ENCODE measurements at regions not wholly inside any gene's neighbourhood (a gene's known extent, or its start where the extent isn't known, plus 50 kb on each side); places are given as distances from the start of the nearest gene placed in this dataset.
"Not testable (repeated sequence)": the region's sequence is repeated elsewhere in the genome, so short reads cannot be mapped to it uniquely, and the experiment has no call there.

DNA sequence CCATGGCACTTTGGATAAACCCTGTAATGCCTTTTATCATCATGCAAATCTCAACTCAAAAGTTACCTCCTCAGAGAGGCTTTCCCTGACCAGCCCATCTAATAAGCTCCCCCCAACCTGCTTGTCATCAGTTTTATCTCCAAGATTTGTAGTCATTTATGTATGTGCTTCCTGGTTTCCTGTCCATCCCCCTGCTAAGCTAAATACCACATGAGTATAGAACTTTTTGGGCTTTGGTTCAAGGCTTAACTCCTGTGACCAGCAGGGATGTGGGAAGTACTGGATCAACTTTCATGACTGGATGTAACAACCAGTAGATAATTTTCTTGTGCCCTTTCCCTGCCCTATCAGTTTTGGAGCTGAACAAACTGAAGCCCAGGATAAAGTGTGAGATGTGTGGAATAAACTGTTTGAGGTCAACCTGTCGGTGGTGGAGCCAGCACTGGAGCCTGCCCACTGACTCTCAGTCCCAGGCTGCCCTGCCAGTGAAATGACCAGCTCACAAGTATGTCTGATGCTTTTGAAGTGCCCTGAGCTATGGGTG lies 148.6 kb downstream of the CYP26A1 start:
- DNase-seq = no peak

DNA sequence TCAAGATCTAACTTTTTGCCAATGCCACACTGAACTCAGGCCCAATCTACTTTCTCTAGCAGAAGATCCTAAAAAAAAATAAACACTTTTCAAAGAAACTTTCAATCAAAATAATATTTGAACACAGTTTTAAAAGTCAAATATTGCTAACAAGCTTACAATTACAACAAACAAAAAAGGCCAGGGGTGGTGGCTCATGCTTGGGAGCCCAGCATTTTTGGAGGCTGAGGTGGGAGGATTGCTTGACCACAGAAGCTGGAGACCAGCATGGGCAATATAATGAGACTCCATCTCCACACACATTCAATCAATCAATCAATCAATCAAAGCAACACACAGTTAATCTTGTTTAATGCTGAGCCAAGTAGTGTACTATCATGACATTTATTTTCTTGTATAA lies 149.2 kb downstream of the CYP26A1 start:
- no peak for DNase-seq

DNA sequence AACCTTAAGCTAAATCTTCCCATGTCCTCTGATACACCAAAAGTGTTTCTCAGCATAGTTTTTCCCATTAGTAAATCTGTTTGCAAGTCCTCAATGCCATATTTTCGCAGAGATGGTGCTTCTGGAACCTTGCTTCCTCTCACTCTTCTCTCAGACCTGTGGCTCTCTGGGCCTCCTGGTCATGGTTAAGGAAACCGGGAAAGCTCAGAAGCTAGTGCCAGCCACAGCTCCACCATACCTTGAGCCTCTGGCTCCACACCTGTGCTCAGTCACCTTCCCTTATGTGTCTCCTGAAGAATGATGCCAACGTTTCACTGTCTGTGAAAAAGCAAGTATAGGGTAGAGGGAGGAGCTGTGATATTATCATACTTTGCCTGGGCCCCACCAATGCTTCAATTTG lies 149.6 kb downstream of the CYP26A1 start:
- DNase-seq = no peak

DNA sequence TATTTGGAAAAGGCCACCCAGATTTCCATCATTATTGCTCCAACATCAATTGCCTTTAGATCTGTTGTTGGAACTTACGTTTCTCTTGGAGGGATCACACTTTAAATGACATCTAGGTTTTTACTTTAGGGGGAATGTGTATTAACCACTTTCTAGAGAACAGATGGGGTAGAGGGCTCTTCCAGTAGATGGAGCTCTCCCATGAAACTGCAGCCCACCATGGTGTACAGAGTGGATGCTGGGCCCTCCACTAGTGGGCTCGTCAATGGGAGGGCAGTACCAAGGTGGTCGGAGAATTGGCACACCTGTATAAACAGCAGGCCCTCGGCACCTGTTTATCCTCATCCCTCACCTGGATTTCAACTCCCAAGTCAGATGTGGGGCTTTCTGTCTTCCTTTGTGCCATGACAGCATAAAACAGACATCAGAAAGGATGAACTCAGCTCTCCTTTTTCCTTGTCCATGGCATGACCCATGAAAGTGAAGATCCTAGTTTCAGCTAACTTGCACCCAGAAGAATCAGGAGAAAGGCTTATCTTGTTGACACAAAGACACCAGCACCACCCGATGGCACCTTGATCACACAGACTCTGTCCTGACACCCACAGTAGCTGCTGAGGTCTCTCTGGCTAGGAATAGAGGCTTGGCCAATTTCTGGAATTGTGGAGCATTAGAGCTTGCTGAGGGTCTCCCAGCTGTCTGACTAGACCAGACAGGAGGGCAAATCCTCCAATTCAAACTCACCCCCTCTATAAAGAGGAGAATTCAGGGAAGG lies 150.5 kb downstream of the CYP26A1 start:
- no peak for DNase-seq

DNA sequence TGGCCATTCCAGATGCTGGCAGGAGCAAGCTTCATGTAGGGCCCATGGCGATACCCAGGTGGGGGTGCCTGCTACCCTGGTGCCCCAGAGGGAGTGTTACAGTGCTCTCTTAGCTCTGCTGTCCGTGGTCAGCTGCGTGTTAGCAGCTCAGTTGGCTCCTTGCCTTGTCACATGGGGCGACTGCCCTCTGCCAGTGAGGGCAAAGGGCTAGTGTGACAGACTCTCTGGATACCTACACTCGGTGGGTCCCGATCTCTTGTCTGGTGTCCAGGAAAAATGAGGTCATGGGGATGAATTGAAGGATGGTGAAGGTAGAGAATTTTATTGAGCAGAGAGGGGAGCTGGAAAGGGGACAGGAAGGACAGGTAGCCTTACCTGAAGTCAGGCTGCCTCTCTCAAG lies 152.2 kb downstream of the CYP26A1 start:
- no peak for DNase-seq

DNA sequence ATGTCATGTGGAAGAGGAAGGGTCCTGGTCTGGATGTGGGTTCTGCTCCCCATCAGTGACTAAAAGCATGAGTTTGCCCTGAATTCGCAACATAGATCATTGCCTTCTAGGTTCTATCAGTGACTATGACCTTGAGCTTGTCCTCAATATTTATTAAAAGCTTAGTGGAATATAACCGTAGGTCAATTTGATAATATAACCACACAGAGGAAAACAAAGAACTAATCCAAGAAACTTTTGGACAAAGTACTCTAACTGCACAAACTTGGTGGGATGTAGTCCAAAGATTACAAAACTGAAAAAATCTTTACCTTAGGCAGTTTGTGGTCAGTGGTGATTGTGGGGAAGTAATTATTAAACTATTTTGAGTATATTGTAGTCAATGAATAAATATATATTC lies 152.9 kb downstream of the CYP26A1 start:
- DNase-seq = no peak

DNA sequence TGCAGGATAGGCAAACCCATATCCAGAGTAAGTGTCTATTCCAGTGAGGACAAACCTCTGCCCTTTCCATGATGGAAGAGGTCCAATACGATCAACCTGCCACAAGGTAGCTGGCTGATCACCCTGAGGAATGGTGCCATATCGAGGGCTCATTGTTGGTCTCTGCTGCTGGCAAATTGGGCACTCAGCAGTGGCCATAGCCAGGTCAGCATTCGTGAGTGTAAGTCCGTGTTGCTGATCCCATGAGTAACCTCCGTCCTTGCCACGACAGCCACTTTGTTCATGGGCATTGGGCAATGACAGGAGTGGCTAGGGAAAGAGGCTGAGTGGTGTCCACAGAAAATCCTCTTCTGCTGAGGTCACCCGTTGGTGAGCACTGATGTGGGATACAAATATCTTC lies 156.9 kb downstream of the CYP26A1 start:
- DNase-seq = not testable (repeated sequence)

DNA sequence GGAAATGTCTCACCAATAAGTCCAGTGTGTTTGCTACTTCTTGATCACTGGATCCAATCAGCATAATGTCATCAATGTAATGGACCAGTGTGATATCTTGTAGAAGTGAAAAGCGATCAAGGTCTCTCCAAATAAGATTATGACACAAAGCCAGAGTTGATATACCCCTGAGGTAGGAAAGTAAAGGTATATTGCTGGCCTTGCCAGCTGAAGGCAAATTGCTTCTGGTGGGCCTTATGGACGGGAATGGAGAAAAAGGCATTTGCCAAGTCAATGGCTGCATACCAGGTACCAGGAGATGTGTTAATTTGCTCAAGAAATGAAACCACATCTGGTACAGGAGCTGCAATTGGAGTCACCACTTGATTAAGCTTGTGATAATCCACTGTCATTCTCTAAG lies 158.5 kb downstream of the CYP26A1 start:
- DNase-seq = not testable (repeated sequence)

DNA sequence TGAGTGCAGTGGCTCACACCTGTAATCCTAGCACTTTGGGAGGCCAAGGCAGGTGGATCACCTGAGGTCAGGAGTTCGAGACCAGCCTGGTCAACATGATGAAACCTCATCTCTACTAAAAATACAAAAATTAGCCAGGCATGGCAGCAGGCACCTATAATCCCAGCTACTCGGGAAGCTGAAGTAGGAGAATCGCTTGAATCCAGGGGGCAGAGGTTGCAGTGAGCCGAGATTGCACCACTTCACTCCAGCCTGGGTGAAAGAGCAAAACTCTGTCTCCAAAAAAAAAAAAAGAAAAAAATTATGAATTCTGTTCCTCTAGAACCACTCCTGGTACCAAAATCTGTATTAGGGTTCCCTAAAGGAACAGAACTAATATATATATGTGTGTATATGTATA lies 161.2 kb downstream of the CYP26A1 start:
- not testable (repeated sequence) for DNase-seq

DNA sequence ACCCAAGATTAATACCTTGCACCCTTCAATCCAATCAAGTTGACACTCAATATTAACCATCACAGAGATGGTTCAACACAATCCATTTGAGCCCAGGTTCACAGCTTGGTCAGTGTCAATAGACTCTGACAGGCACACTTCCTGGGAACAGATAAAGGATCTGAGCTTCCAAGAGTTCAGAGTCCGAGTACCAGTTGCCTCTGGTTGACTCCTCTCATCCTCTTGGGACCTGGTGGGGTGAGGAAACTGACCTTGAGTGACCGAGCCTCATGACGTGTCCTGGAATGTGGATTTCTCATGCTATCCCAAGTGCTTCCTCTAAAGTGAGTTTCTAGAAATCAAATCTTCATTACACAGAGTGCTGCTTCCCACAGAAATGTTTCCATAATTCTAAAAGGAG lies 162.0 kb downstream of the CYP26A1 start:
- DNase-seq = no peak

DNA sequence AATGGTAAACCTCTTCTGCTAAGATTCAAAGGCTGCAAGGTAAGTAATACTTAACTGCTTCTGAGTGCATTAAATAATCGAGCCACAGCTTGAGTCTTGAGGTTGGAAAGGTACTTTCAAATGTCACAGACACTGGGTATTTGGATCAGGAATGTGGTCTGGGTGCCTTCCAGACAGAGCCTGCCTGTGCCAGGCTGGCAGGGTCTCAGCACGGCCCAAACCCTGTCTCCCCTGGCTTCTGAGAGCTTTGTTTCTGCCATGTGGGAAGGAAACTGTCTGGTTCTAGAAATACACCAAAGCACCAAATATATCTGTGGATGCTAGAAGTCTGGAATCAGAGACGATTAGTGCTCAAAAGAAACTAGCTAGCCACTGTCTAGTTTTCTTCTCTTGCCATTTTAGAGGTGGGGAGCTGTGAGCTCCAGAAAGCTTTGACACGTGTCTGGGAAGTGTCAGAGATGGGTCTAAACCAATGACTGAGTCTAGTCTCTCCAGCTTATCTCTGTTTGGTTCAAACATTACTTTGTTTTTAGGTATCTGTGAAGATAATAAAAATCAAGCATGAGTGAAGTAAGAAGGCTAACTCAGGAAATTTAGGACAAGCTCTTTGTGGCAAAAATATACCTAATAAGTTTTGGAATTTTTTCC lies 162.8 kb downstream of the CYP26A1 start:
- no peak for DNase-seq

DNA sequence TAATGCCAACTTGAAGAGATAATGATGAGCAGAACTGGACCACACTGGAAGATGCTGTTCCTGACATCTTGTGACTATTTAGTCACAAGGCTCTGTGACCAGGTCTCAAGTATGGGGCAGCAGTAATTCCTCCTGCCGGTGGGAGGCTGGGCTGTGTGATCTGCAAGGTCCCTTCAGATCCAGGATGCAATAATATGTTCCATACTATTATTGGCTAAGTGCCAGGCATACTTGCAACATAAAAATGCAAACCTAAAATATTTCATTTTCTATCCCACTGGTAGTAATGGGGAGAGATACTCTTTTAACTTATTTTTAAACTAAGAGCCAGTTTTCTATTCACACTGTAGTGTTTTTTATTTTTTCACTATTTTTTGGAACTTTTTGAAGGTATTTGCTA lies 171.5 kb downstream of the CYP26A1 start:
- no peak for DNase-seq

DNA sequence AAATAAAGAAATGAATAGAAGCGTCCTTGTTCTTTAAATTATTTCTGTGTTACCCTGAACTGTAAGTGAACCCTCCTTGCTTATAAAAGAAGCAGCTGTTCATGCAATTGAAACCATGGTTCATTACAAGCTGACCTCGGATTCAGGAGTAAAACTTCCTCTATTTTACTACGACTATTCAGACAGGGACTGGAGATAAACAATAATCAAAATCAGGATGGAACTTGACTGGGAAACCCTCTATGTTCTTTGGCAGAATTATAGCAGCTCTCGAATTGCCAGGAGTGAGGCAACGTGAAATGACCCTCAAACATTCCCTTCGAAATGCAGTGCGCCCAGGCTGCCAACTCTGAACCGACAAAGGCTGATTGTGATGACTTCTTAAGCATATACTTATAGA lies 172.1 kb downstream of the CYP26A1 start:
- no peak for DNase-seq

DNA sequence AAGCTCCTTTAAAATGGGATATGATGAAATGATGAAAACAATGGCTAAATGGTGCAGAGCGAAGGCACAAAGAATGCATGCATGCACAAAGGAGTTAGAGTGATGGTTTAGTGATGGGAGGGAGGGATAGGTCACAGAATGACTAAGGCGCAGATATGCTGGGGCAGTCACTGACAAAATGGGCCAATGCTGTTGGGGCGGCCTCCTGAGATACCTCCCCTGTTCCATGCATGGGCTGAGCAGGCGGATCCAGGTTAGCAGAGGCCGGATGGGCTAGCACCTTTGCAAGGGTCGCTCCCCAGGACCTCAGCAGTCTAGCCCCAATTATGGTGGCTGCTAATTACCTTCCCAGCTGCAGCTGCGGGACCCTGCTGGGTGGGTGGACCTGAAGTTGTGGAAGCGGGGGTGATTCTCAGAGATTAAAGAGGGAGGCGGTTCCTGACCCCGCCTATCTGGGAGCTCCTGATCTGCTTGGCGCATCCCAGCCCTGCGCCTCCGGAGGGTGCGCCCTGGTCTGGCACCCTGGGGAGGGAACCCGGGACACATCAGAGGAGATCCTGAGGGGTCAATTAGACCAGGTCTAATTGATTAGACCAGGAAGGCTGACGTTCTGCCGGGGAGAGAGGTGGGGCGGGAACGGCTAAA lies 175.0 kb downstream of the CYP26A1 start:
- no peak for DNase-seq

DNA sequence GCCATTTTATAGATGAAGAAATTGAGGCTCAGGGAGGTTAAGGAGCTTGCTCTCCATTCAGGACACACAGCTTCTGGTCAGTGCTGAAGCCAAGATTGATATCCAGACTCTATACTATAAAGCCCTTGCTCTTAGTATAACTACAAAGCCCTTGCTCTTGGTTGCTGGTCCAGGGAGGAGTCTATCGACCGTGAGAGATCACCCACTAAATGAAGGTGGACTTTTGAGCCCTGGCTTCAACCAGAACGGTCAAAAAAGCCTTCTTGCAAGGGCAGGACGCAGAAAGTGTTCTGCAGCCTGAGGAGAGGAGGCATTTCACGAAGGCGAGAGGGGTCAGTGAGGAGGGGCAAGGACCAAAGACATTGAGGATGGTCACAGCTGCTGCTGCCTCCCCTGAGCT lies 176.3 kb downstream of the CYP26A1 start:
- DNase-seq = no peak

DNA sequence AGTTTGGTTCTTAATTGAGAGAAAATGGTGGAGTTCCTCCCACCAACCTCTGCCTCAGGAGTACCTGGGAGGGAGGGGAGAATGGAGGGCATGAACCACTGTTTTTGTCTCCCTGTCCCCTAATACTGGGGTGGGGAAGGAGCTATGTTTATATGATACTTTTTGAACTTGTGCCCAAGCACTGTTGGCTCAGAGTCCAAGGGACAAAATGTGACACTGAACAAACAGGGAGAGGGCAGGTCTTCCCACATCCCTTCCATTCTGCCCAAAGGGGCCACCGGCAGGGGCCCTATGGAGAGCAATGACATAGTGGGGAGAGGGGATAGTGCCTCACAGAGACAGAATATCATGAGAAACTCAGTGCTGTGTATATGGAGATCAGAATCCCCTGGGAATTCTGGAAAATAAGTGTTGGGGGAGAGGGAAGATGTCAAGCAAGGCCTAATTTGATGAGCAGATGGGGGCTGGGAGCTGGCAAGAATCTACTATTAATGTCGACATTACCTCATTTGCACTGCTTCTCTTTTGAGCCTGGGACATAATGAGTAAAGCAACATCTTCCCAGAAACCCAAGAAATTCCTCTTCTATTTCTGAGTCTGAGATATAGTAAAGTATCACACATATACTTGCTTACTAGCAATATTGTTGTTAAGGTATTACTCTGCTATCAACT lies 180.6 kb downstream of the CYP26A1 start:
- no peak for DNase-seq

DNA sequence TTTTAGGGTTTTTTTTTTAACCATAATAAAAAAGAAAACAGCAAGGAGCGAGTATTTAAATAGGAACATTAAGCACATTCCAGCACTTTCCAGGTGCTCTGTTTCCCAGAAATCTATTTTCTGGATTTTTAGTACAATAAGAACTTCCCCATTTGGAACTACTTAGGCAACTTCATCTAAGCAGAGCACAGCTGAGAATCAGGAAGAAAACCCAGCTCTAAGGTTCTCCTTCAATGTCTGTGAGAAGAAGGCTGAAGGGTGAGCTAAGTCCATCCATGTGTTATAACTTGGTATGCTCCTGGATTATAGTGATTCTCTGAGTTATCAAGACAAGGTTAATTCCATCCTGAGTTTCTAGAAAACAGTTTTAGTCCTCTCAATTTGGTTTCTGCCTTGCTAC lies 181.9 kb downstream of the CYP26A1 start:
- no peak for DNase-seq
